Prostate gland (tissue), 2 donors: ENCODE measurements at regions not wholly inside any gene's neighbourhood (a gene's known extent, or its start where the extent isn't known, plus 50 kb on each side); places are given as distances from the start of the nearest gene placed in this dataset.

ENCODE experiments used
- DNase-seq: peaks from one replicate; pipeline ENCODE4 v3.0.0-alpha.2; 2019; ENCODE audit warnings: low spot score
- H3K27ac ChIP-seq, 2 donors: fragments of 200-600 bp; sonication (generic); 2 replicates each; pipeline ENCODE4 v1.5.1; 2017 to 2019
- H3K27me3 ChIP-seq: fragments of 200-600 bp; sonication (generic); replicated peaks from 2 replicates; pipeline ENCODE4 v1.5.1; 2019; ENCODE audit not compliant: insufficient read depth
- H3K36me3 ChIP-seq, 2 donors: fragments of 200-600 bp; sonication (generic); 1 replicate in 1 of 2; 2 replicates in 1 of 2; pipeline versions ENCODE4 v1.5.1 to v1.8.1; 2017 to 2019
- H3K4me1 ChIP-seq: fragments of 200-600 bp; sonication (generic); replicated peaks from 2 replicates; pipeline ENCODE4 v1.5.1; 2019
- H3K4me3 ChIP-seq, 2 donors: fragments of 200-600 bp; sonication (generic); 2 replicates each; pipeline ENCODE4 v1.5.1; 2017 to 2019
- H3K9me3 ChIP-seq: fragments of 200-600 bp; sonication (generic); 2 replicates; pipeline ENCODE4 v1.5.1; 2017
- POLR2A ChIP-seq: fragments of 450-650 bp; IDR thresholded peaks from one replicate; pipeline ENCODE4 v1.6.1; 2016; ENCODE audit warnings: antibody characterized with exemption, mild to moderate bottlenecking
- POLR2AphosphoS5 ChIP-seq: sonication (generic); formaldehyde crosslinking; IDR thresholded peaks from one replicate; pipeline ENCODE4 v1.6.1; 2017; ENCODE audit warnings: antibody characterized with exemption
- WGBS: methylation state at CpG from one replicate; pipeline ENCODE4 v1.1.5; 2018; 5-methylcytosine and 5-hydroxymethylcytosine counted together
- intact Hi-C: fragments of 100-400 bp; cut with DNase I; formaldehyde crosslinking; loops from one replicate; pipeline ENCODE4 v1.14.2; 2022
- TF ChIP-seq, protein P1 (sequence below), 4 experiments: fragments of 200-600 bp in 2 of 4; fragments of 450-650 bp in 2 of 4; sonication (generic) in 2 of 4; IDR thresholded peaks; 1 replicate in 3 of 4; 2 replicates in 1 of 4; pipeline ENCODE4 v1.5.1; 2016 to 2019; ENCODE audit warnings: antibody characterized with exemption in 4 of 4, mild to moderate bottlenecking in 2 of 4, moderate library complexity in 2 of 4

DNA sequence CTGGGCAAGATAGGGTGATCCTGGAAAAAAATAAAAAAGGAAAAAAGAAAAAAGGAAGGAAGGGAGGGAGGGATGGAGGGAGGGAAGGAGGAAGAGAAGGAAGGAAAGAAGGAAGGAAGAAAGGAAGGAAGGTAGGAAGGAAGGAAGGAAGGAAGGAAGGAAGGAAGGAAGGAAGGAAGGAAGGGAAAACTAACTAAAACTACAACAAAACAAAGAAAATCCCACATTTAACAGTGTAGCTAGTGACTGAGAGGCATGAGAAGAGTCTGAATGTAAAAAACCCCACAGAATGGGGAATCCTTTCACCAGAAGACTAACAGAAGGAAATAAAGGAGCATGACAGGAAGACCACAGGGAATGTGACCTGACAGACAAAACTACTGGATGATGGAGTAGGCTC lies 345.7 kb downstream of the NOVA1 start:
- Histone ChIP-seq H3K27ac (no peak overlapping the region), H3K4me1 (no peaks in the 10 kb centered on the region), H3K36me3 (no peaks in the 10 kb centered on the region), H3K4me3 (no peak overlapping the region), H3K9me3 (no peaks in the 10 kb centered on the region), H3K27me3 (no peaks in the 10 kb centered on the region)
- intact Hi-C loops: no loop called here
- TF ChIP-seq POLR2A (no peak), POLR2AphosphoS5 (no peak)
- TF ChIP-seq, protein P1, sequence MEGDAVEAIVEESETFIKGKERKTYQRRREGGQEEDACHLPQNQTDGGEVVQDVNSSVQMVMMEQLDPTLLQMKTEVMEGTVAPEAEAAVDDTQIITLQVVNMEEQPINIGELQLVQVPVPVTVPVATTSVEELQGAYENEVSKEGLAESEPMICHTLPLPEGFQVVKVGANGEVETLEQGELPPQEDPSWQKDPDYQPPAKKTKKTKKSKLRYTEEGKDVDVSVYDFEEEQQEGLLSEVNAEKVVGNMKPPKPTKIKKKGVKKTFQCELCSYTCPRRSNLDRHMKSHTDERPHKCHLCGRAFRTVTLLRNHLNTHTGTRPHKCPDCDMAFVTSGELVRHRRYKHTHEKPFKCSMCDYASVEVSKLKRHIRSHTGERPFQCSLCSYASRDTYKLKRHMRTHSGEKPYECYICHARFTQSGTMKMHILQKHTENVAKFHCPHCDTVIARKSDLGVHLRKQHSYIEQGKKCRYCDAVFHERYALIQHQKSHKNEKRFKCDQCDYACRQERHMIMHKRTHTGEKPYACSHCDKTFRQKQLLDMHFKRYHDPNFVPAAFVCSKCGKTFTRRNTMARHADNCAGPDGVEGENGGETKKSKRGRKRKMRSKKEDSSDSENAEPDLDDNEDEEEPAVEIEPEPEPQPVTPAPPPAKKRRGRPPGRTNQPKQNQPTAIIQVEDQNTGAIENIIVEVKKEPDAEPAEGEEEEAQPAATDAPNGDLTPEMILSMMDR (IDR thresholded peaks at IDR 0.05): no peak
- DNase-seq: no peak

DNA sequence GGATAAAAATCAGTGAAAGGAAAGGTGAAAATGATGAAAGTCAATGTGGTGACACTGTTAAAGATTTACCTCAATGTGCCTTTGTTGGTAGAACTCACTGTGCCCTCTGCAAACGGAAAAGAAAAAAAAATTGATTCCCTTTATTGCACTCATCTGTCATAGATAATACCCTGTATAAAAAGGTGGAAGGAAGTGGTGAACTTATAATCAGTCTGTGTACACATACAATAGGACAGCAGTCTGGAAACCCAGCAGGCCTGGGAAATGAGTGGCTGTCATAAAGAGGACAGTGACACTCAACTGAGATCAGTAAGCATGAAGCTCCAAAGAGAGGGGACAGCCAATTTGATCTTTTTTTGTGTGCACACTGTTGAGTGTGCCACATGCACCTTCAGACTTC lies 364.7 kb downstream of the NOVA1 start:
- WGBS: 34% methylated on average over 1 of the region's 1 CpG
- H3K9me3 ChIP-seq: no peaks in the 10 kb centered on the region
- TF ChIP-seq POLR2A: no peak
- no peak for TF ChIP-seq POLR2AphosphoS5
- TF ChIP-seq, protein P1 (IDR thresholded peaks at IDR 0.05): no peak
- no peaks in the 10 kb centered on the region for H3K36me3 ChIP-seq
- H3K4me3 ChIP-seq: no peak overlapping the region
- H3K27ac ChIP-seq: no peak overlapping the region
- H3K4me1 ChIP-seq: no peaks in the 10 kb centered on the region
- intact Hi-C loops: no loop called here
- H3K27me3 ChIP-seq: no peaks in the 10 kb centered on the region
- no peak for DNase-seq

DNA sequence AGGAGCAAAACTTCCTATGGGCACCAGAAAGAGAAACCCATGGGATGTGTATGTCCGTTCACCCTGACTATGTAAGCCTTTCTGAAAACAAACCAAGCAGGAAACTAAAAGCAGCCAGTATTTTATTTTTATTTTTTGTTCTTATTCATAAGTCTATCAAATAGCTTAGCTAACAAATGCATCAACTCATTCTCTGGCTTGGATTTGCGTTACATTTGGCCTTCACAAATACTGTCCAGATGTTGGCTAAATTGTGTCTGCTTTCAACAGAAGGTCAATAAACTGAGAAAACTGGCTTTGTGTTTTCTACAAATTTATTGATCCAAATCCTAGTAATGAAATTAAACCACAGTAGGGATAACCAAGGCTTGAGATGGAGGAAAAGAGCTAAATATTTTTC lies 379.0 kb downstream of the NOVA1 start:
- no peaks in the 10 kb centered on the region for H3K4me1 ChIP-seq
- no peaks in the 10 kb centered on the region for H3K9me3 ChIP-seq
- no peaks in the 10 kb centered on the region for H3K27me3 ChIP-seq
- no peak for DNase-seq
- WGBS: 80% methylated on average over 2 of the region's 2 CpGs
- H3K36me3 ChIP-seq: no peaks in the 10 kb centered on the region
- H3K4me3 ChIP-seq: no peak overlapping the region
- intact Hi-C loops: no loop called here
- H3K27ac ChIP-seq: no peak overlapping the region
- TF ChIP-seq POLR2AphosphoS5 (no peak), POLR2A (no peak)
- TF ChIP-seq, protein P1 (IDR thresholded peaks at IDR 0.05): no peak

DNA sequence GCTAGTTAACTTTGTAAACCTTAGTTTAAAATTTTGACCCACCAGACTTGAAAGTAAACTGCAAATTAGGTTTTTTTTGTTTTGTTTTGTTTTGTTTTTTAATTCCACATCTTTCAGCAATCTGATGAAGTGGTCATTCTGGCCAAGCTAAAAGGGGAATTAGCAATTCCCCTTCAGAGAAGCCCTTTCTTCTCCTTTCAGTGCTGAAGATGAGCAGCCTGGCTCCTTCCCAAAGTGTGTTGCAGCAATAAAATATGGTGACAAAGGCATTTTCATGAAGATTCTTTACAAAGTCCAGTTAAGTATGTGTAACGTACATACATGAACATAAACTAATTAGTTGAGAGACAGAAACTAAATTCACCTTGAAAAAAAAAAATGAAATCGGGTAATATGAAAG lies 380.1 kb downstream of the NOVA1 start:
- H3K9me3 ChIP-seq: no peaks in the 10 kb centered on the region
- TF ChIP-seq, protein P1 (IDR thresholded peaks at IDR 0.05): no peak
- TF ChIP-seq POLR2A (no peak), POLR2AphosphoS5 (no peak)
- H3K36me3 ChIP-seq: no peaks in the 10 kb centered on the region
- intact Hi-C loops: no loop called here
- H3K4me3 ChIP-seq: no peak overlapping the region
- WGBS: 67% methylated on average over 2 of the region's 2 CpGs
- no peak overlapping the region for H3K27ac ChIP-seq
- no peaks in the 10 kb centered on the region for H3K27me3 ChIP-seq
- no peaks in the 10 kb centered on the region for H3K4me1 ChIP-seq
- DNase-seq: no peak

DNA sequence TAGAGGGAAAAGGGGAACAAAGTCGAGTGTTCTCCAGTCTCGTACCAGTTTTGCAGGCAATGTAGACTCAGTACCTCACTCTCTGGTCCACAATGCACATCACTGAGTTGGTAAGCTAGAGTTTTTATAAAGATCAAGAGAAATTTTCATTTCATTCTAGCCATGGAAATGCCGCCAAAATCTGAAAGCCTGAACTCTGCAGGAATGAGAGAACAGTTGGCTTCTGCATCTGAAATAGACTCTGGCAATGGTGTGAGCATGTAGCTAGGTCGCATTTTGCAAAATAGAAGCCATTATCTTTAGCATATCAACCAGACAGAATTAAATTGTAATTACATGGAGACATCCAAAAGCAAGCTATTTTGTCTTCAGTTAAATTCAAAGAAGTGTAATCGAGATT lies 381.0 kb downstream of the NOVA1 start:
- no peaks in the 10 kb centered on the region for H3K9me3 ChIP-seq
- no peak overlapping the region for H3K4me3 ChIP-seq
- no peaks in the 10 kb centered on the region for H3K27me3 ChIP-seq
- TF ChIP-seq, protein P1 (IDR thresholded peaks at IDR 0.05): no peak
- TF ChIP-seq POLR2A (no peak), POLR2AphosphoS5 (no peak)
- no peaks in the 10 kb centered on the region for H3K36me3 ChIP-seq
- no peaks in the 10 kb centered on the region for H3K4me1 ChIP-seq
- no peak overlapping the region for H3K27ac ChIP-seq
- WGBS: 73% methylated on average over 5 of the region's 5 CpGs
- intact Hi-C loops: no loop called here
- DNase-seq: no peak
